GM21381 (cell line): ENCODE measurements at regions not wholly inside any gene's neighbourhood (a gene's known extent, or its start where the extent isn't known, plus 50 kb on each side); places are given as distances from the start of the nearest gene placed in this dataset.
"Not testable (repeated sequence)": the region's sequence is repeated elsewhere in the genome, so short reads cannot be mapped to it uniquely, and the experiment has no call there.

Experiments used
- ATAC-seq: cut with Tn5 transposase; IDR thresholded peaks from one replicate; pipeline ENCODE4 v1.9.1; 2021; ENCODE audit warnings: mild to moderate bottlenecking, moderate library complexity; ENCODE audit not compliant: unreplicated experiment

GRCh38 chr16:60200729-60201128 lies 1466.6 kb upstream of the GOT2 start:
- not testable (repeated sequence) for ATAC-seq

- ATAC-seq = no peak
These were observed 1466.0 kb upstream of the GOT2 start for GRCh38 chr16:60200161-60200560.

GRCh38 chr16:60199150-60199549 lies 1465.0 kb upstream of the GOT2 start:
- no peak for ATAC-seq

- no peak for ATAC-seq
These were observed 1447.4 kb upstream of the GOT2 start for GRCh38 chr16:60181536-60181935.

GRCh38 chr16:60180609-60181008 lies 1446.5 kb upstream of the GOT2 start:
- no peak for ATAC-seq

- ATAC-seq = no peak
These were observed 1436.1 kb upstream of the GOT2 start for GRCh38 chr16:60170196-60170595.

- ATAC-seq = no peak
These were observed 1432.0 kb upstream of the GOT2 start for GRCh38 chr16:60166111-60166510.

GRCh38 chr16:60151987-60152386 lies 1417.9 kb upstream of the GOT2 start:
- no peak for ATAC-seq

- no peak for ATAC-seq
These were observed 1416.8 kb upstream of the GOT2 start for GRCh38 chr16:60150907-60151306.

GRCh38 chr16:60143348-60143705 lies 1409.2 kb upstream of the GOT2 start:
- ATAC-seq = no peak

- ATAC-seq = no peak
These were observed 1408.7 kb upstream of the GOT2 start for GRCh38 chr16:60142619-60143347.

- ATAC-seq = no peak
These were observed 1403.8 kb upstream of the GOT2 start for GRCh38 chr16:60137891-60138290.

- ATAC-seq = no peak
These were observed 1393.1 kb upstream of the GOT2 start for GRCh38 chr16:60127196-60127595.

- ATAC-seq = not testable (repeated sequence)
These were observed 1392.0 kb upstream of the GOT2 start for GRCh38 chr16:60126115-60126514.

- ATAC-seq = no peak
These were observed 1389.4 kb upstream of the GOT2 start for GRCh38 chr16:60123392-60124023.

GRCh38 chr16:60120586-60120985 lies 1386.5 kb upstream of the GOT2 start:
- ATAC-seq = no peak

GRCh38 chr16:60110531-60110930 lies 1376.4 kb upstream of the GOT2 start:
- ATAC-seq = no peak

GRCh38 chr16:60107871-60108270 lies 1373.8 kb upstream of the GOT2 start:
- ATAC-seq = no peak

- ATAC-seq = no peak
These were observed 1373.3 kb upstream of the GOT2 start for GRCh38 chr16:60107437-60107836.

GRCh38 chr16:60100371-60100770 lies 1366.3 kb upstream of the GOT2 start:
- ATAC-seq = no peak

GRCh38 chr16:60091529-60091928 lies 1357.4 kb upstream of the GOT2 start:
- ATAC-seq = no peak

GRCh38 chr16:60091071-60091470 lies 1357.0 kb upstream of the GOT2 start:
- ATAC-seq = no peak

- no peak for ATAC-seq
These were observed 1353.4 kb upstream of the GOT2 start for GRCh38 chr16:60087530-60087929.
